Activated B cell treated with CpG ODN at 0.5 μM for 24 hours (primary cell): ENCODE measurements at regions not wholly inside any gene's neighbourhood (a gene's known extent, or its start where the extent isn't known, plus 50 kb on each side); places are given as distances from the start of the nearest gene placed in this dataset.

Experiments used
- ATAC-seq: fragments of 200-7000 bp; cut with Tn5 transposase; one replicate; pipeline ENCODE4 v1.10.0; 2021; ENCODE audit warnings: low read depth, mild to moderate bottlenecking, moderate library complexity
- CTCF ChIA-PET: fragments of 350-600 bp; sonication (Branson Sonifier 250); formaldehyde crosslinking; loops from one replicate; lab custom pipeline; 2021; ENCODE audit warnings: antibody characterized with exemption; lab: Charles Lee
- POLR2A ChIA-PET: fragments of 350-600 bp; sonication (Branson Sonifier 250); formaldehyde crosslinking; loops from one replicate; lab custom pipeline; 2021; ENCODE audit warnings: antibody characterized with exemption; lab: Charles Lee
- DNase-seq: peaks from one replicate; pipeline ENCODE4 v3.0.0; 2022
- H3K27ac Mint-ChIP-seq: one replicate; pipeline ENCODE4 v1.8.0; 2020; ENCODE audit warnings: mixed read lengths
- H3K27me3 Mint-ChIP-seq: one replicate; pipeline ENCODE4 v1.8.0; 2021; ENCODE audit warnings: mixed read lengths
- H3K36me3 Mint-ChIP-seq: one replicate; pipeline ENCODE4 v1.8.0; 2021; ENCODE audit warnings: low read depth, mixed read lengths
- H3K4me1 Mint-ChIP-seq: one replicate; pipeline ENCODE4 v1.8.0; 2021; ENCODE audit warnings: mixed read lengths
- H3K4me3 Mint-ChIP-seq: one replicate; pipeline ENCODE4 v1.8.0; 2020; ENCODE audit warnings: mild to moderate bottlenecking, mixed read lengths
- H3K9me3 Mint-ChIP-seq: one replicate; pipeline ENCODE4 v1.8.0; 2020; ENCODE audit warnings: mixed read lengths
- CTCF ChIP-seq: fragments of 200-600 bp; IDR thresholded peaks from one replicate; pipeline ENCODE4 v1.8.0; 2022; ENCODE audit warnings: antibody characterized with exemption, mild to moderate bottlenecking
- intact Hi-C: fragments of 100-400 bp; cut with micrococcal nuclease; formaldehyde crosslinking; loops from one replicate; pipeline ENCODE4 v1.15.1; 2024

GRCh38 chr3:88410259-88410658 lies 260.5 kb downstream of the C3orf38 start:
- Mint-ChIP-seq H3K36me3 (no peaks in the 10 kb centered on the region), H3K27ac (no peak overlapping the region), H3K4me3 (no peak overlapping the region), H3K9me3 (no peaks in the 10 kb centered on the region), H3K4me1 (peaks cover 12% of the 10 kb centered on the region), H3K27me3 (peaks cover 3% of the 10 kb centered on the region)
- TF ChIP-seq CTCF, result no peak
- CTCF ChIA-PET, result no interaction called here
- intact Hi-C loops, result no loop called here
- ATAC-seq (no peak), DNase-seq (no peak)
- POLR2A ChIA-PET, result no interaction called here

GRCh38 chr3:88412346-88412745 lies 262.6 kb downstream of the C3orf38 start:
- TF ChIP-seq CTCF, result no peak
- CTCF ChIA-PET, result no interaction called here
- peaks cover 12% of the 10 kb centered on the region for H3K4me1 Mint-ChIP-seq
- peaks cover 3% of the 10 kb centered on the region for H3K27me3 Mint-ChIP-seq
- no peaks in the 10 kb centered on the region for H3K9me3 Mint-ChIP-seq
- H3K27ac Mint-ChIP-seq, result no peak overlapping the region
- no peak for ATAC-seq
- H3K4me3 Mint-ChIP-seq, result no peak overlapping the region
- H3K36me3 Mint-ChIP-seq, result no peaks in the 10 kb centered on the region
- no peak for DNase-seq
- POLR2A ChIA-PET, result no interaction called here
- intact Hi-C loops, result no loop called here

- no peak for TF ChIP-seq CTCF
- no peak overlapping the region for H3K4me3 Mint-ChIP-seq
- H3K27me3 Mint-ChIP-seq, result no peaks in the 10 kb centered on the region
- ChIA-PET POLR2A (no interaction called here), CTCF (no interaction called here)
- no peaks in the 10 kb centered on the region for H3K36me3 Mint-ChIP-seq
- H3K27ac Mint-ChIP-seq, result no peak overlapping the region
- intact Hi-C loops, result no loop called here
- DNase-seq (no peak), ATAC-seq (no peak)
- no peaks in the 10 kb centered on the region for H3K4me1 Mint-ChIP-seq
- no peaks in the 10 kb centered on the region for H3K9me3 Mint-ChIP-seq
Measured at GRCh38 chr3:88416436-88416835, 266.7 kb downstream of the C3orf38 start.

- POLR2A ChIA-PET, result no interaction called here
- intact Hi-C loops, result no loop called here
Measured at GRCh38 chr3:88418219-88418618, 268.5 kb downstream of the C3orf38 start.

GRCh38 chr3:88433568-88433967 lies 283.8 kb downstream of the C3orf38 start:
- peaks cover 3% of the 10 kb centered on the region for H3K9me3 Mint-ChIP-seq
- ChIA-PET CTCF (no interaction called here), POLR2A (no interaction called here)
- DNase-seq (no peak), ATAC-seq (peak; percentile 95)
- H3K27me3 Mint-ChIP-seq, result no peaks in the 10 kb centered on the region
- no peak for TF ChIP-seq CTCF
- H3K4me1 Mint-ChIP-seq, result peaks cover 33% of the 10 kb centered on the region
- intact Hi-C loops, result loop anchor here (5.0 kb wide), 1 partner anchor 281 kb away; no protein-coding TSS in a partner anchor
- H3K4me3 Mint-ChIP-seq, result peak overlapping the region; percentile 66
- no peaks in the 10 kb centered on the region for H3K36me3 Mint-ChIP-seq
- H3K27ac Mint-ChIP-seq, result peak overlapping the region; percentile 89

More at GRCh38 chr3:88418219-88418618, 268.5 kb downstream of the C3orf38 start:
- ATAC-seq, result no peak
- Mint-ChIP-seq H3K4me3 (no peak overlapping the region), H3K27me3 (no peaks in the 10 kb centered on the region), H3K9me3 (no peaks in the 10 kb centered on the region), H3K27ac (no peak overlapping the region), H3K36me3 (no peaks in the 10 kb centered on the region), H3K4me1 (no peaks in the 10 kb centered on the region)
- TF ChIP-seq CTCF, result no peak
- CTCF ChIA-PET, result no interaction called here
- DNase-seq, result no peak
